ENCODE measurements at regions not wholly inside any gene's neighbourhood (a gene's known extent, or its start where the extent isn't known, plus 50 kb on each side); places are given as distances from the start of the nearest gene placed in this dataset.

DNA sequence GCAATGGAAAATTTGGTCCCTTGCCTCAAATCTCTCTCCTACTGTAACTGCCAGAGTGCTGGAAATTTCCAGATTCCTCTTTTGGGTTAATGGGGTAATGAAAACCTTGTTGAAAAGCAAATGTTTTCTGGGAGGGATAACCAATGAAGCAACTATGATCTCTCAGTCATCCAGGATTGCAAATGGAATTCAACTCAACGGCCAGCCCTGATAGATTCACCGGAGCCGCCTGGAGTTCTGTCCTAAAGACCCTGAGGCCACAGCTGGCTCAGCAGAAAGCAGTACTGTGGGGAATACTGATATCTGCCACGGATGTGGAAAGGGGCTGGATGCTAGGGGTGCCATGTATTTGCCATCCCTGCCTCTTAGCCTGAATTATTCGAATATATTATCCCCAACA is 167.8 kb downstream of the NRP2 start:
- TF ChIP-seq FOXP1 (IDR thresholded peaks at IDR 0.05) = no peak
- TF ChIP-seq FOXP1 (CRISPR knock-in tag; IDR thresholded peaks at IDR 0.05) = no peak
- TF ChIP-seq TAF15 (IDR thresholded peaks at IDR 0.05; ENCODE audit: low read depth, low read length, poor library complexity, severe bottlenecking) = no peak
- no peak for TF ChIP-seq ATF7-NPFF (CRISPR knock-in tag; IDR thresholded peaks at IDR 0.05; ENCODE audit: low read depth)

Measured in HepG2 (cell line).